Activated CD8-positive, alpha-beta T cell treated with anti-CD3 and anti-CD28 coated beads for 36 hours (primary cell): ENCODE measurements at regions not wholly inside any gene's neighbourhood (a gene's known extent, or its start where the extent isn't known, plus 50 kb on each side); places are given as distances from the start of the nearest gene placed in this dataset.

Experiments
- ATAC-seq: fragments of 200-7000 bp; cut with Tn5 transposase; one replicate; pipeline ENCODE4 v1.10.0; 2021; ENCODE audit warnings: mild to moderate bottlenecking, moderate library complexity
- CTCF ChIA-PET: fragments of 350-600 bp; sonication (Branson Sonifier 250); formaldehyde crosslinking; loops from one replicate; lab custom pipeline; 2021; ENCODE audit warnings: antibody characterized with exemption; lab: Charles Lee
- POLR2A ChIA-PET: fragments of 350-600 bp; sonication (Branson Sonifier 250); formaldehyde crosslinking; loops from one replicate; lab custom pipeline; 2021; ENCODE audit warnings: antibody characterized with exemption; lab: Charles Lee
- DNase-seq: peaks from one replicate; pipeline ENCODE4 v3.0.0-alpha.2; 2020
- H3K27ac Mint-ChIP-seq: one replicate; pipeline ENCODE4 v1.8.0; 2021; ENCODE audit warnings: mild to moderate bottlenecking, mixed read lengths
- H3K27me3 Mint-ChIP-seq: one replicate; pipeline ENCODE4 v1.8.0; 2021; ENCODE audit warnings: mixed read lengths
- H3K36me3 Mint-ChIP-seq: one replicate; pipeline ENCODE4 v1.8.0; 2021; ENCODE audit warnings: low read depth, mixed read lengths
- H3K4me1 Mint-ChIP-seq: one replicate; pipeline ENCODE4 v1.8.0; 2021; ENCODE audit warnings: low read depth, mixed read lengths
- H3K4me3 Mint-ChIP-seq: one replicate; pipeline ENCODE4 v1.8.0; 2021; ENCODE audit warnings: mild to moderate bottlenecking, moderate library complexity, mixed read lengths
- H3K9me3 Mint-ChIP-seq: one replicate; pipeline ENCODE4 v1.8.0; 2021; ENCODE audit warnings: mixed read lengths
- CTCF ChIP-seq: fragments of 200-600 bp; IDR thresholded peaks from one replicate; pipeline ENCODE4 v1.8.0; 2022; ENCODE audit warnings: antibody characterized with exemption, mild to moderate bottlenecking
- intact Hi-C: fragments of 100-400 bp; cut with micrococcal nuclease; formaldehyde crosslinking; loops from one replicate; pipeline ENCODE4 v1.10.0; 2022

GRCh38 chr3:106208251-106208650 is 339.4 kb upstream of the CBLB start:
- CTCF ChIA-PET: interaction anchor here (0.5 to 1.2 kb wide), 3 partner anchors 12 to 401 kb away, joined by 3 read pairs; no protein-coding TSS in a partner anchor
- Mint-ChIP-seq H3K27ac (peak overlapping the region; percentile 99), H3K9me3 (peaks cover 14% of the 10 kb centered on the region), H3K36me3 (peaks cover 28% of the 10 kb centered on the region), H3K4me1 (peaks cover 63% of the 10 kb centered on the region), H3K4me3 (no peak overlapping the region), H3K27me3 (no peaks in the 10 kb centered on the region)
- intact Hi-C loops: no loop called here
- POLR2A ChIA-PET: no interaction called here
- TF ChIP-seq CTCF: no peak
- no peak for DNase-seq
- ATAC-seq: no peak

GRCh38 chr3:106208967-106209366 is 340.2 kb upstream of the CBLB start:
- H3K9me3 Mint-ChIP-seq: peaks cover 12% of the 10 kb centered on the region
- H3K27ac Mint-ChIP-seq: peak overlapping the region; percentile 70
- ATAC-seq: no peak
- DNase-seq: no peak
- ChIA-PET POLR2A (no interaction called here), CTCF (interaction anchor here (0.6 to 1.0 kb wide), 4 partner anchors 13 to 507 kb away, joined by 3 read pairs; no protein-coding TSS in a partner anchor)
- peaks cover 63% of the 10 kb centered on the region for H3K4me1 Mint-ChIP-seq
- H3K4me3 Mint-ChIP-seq: no peak overlapping the region
- H3K27me3 Mint-ChIP-seq: no peaks in the 10 kb centered on the region
- intact Hi-C loops: no loop called here
- peaks cover 25% of the 10 kb centered on the region for H3K36me3 Mint-ChIP-seq
- peak; percentile 34 for TF ChIP-seq CTCF

- no peak for TF ChIP-seq CTCF
- ATAC-seq (no peak), DNase-seq (no peak)
- POLR2A ChIA-PET: no interaction called here
- peaks cover 23% of the 10 kb centered on the region for H3K36me3 Mint-ChIP-seq
- intact Hi-C loops: no loop called here
- H3K27me3 Mint-ChIP-seq: no peaks in the 10 kb centered on the region
- no peak overlapping the region for H3K4me3 Mint-ChIP-seq
- peaks cover 61% of the 10 kb centered on the region for H3K4me1 Mint-ChIP-seq
- peak overlapping the region; percentile 70 for H3K27ac Mint-ChIP-seq
- peaks cover 9% of the 10 kb centered on the region for H3K9me3 Mint-ChIP-seq
- CTCF ChIA-PET: interaction anchor here (0.6 to 1.0 kb wide), 3 partner anchors 24 to 508 kb away, joined by 3 read pairs; no protein-coding TSS in a partner anchor
These were observed 340.7 kb upstream of the CBLB start for GRCh38 chr3:106209482-106209881.

- no peak for DNase-seq
- Mint-ChIP-seq H3K27me3 (no peaks in the 10 kb centered on the region), H3K9me3 (peaks cover 9% of the 10 kb centered on the region), H3K36me3 (peaks cover 22% of the 10 kb centered on the region), H3K4me3 (no peak overlapping the region), H3K27ac (peak overlapping the region; percentile 79), H3K4me1 (peaks cover 65% of the 10 kb centered on the region)
- no peak for TF ChIP-seq CTCF
- CTCF ChIA-PET: interaction anchor here (0.6 to 1.0 kb wide), 2 partner anchors 122 to 348 kb away, joined by 3 read pairs; no protein-coding TSS in a partner anchor
- POLR2A ChIA-PET: no interaction called here
- intact Hi-C loops: no loop called here
- ATAC-seq: no peak
These were observed 342.1 kb upstream of the CBLB start for GRCh38 chr3:106210923-106211322.

GRCh38 chr3:106212665-106213222 is 343.9 kb upstream of the CBLB start:
- Mint-ChIP-seq H3K4me1 (peaks cover 62% of the 10 kb centered on the region), H3K27ac (peak overlapping the region; percentile 42), H3K9me3 (peaks cover 16% of the 10 kb centered on the region), H3K27me3 (no peaks in the 10 kb centered on the region), H3K4me3 (no peak overlapping the region), H3K36me3 (peaks cover 26% of the 10 kb centered on the region)
- DNase-seq (no peak), ATAC-seq (peak; percentile 32)
- intact Hi-C loops: no loop called here
- ChIA-PET CTCF (no interaction called here), POLR2A (interaction anchor here (0.7 kb wide), 1 partner anchor 150 kb away, joined by 3 read pairs; no protein-coding TSS in a partner anchor)
- no peak for TF ChIP-seq CTCF
